B cell (primary cell): ENCODE measurements at regions not wholly inside any gene's neighbourhood (a gene's known extent, or its start where the extent isn't known, plus 50 kb on each side); places are given as distances from the start of the nearest gene placed in this dataset.

Experiments
- CTCF ChIP-seq: fragments of 200-600 bp; IDR thresholded peaks from one replicate; pipeline ENCODE4 v1.8.0; 2022; ENCODE audit warnings: antibody characterized with exemption, mild to moderate bottlenecking
- EZH2 ChIP-seq: IDR thresholded peaks from 2 replicates; pipeline ENCODE4 v1.6.1; 2012; ENCODE audit warnings: borderline replicate concordance, low read depth, mild to moderate bottlenecking, moderate library complexity, low read length; ENCODE audit not compliant: insufficient read depth, poor library complexity, severe bottlenecking

DNA sequence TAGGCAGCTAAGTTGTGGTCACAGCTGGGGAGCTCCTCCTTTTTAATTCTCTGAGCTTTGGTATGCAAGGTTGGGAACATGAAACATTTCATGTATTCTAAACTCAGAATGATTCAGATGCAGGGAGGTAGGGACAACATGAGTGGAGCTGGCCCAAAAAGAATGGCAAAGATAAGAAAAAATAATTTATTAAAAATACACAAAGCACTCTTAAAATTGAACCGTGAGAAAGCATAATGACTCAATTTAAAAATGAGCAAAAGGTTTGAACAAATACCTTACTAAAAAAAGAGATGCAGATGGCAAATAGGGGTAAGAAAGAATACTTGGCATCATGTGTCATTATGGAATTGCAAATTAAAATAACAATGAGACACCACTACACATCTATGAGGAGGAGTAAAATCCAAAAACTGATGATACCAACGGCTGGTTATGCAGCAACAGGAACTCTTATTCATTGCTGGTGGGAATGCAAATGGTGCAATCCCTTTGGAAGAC is 175.6 kb upstream of the IRX3 start:
- TF ChIP-seq CTCF (no peak), EZH2 (no peak)
